HG02763 (cell line): ENCODE measurements at regions not wholly inside any gene's neighbourhood (a gene's known extent, or its start where the extent isn't known, plus 50 kb on each side); places are given as distances from the start of the nearest gene placed in this dataset.
A peak's percentile ranks its signal among the peaks of the same experiment; 100 is the strongest.
"Not testable (repeated sequence)": the region's sequence is repeated elsewhere in the genome, so short reads cannot be mapped to it uniquely, and the experiment has no call there.

Experiments used
- ATAC-seq: cut with Tn5 transposase; IDR thresholded peaks from one replicate; pipeline ENCODE4 v1.9.1; 2021; ENCODE audit warnings: mild to moderate bottlenecking, moderate library complexity; ENCODE audit not compliant: unreplicated experiment

GRCh38 chr1:193914871-193915270 is 728.5 kb upstream of the B3GALT2 start:
- ATAC-seq = no peak

GRCh38 chr1:193909406-193910082 is 723.1 kb upstream of the B3GALT2 start:
- no peak for ATAC-seq

- no peak for ATAC-seq
These were observed 719.1 kb upstream of the B3GALT2 start for GRCh38 chr1:193905288-193906085.

- no peak for ATAC-seq
These were observed 705.4 kb upstream of the B3GALT2 start for GRCh38 chr1:193891788-193892187.

- no peak for ATAC-seq
These were observed 704.5 kb upstream of the B3GALT2 start for GRCh38 chr1:193890935-193891334.

GRCh38 chr1:193884848-193885558 is 698.6 kb upstream of the B3GALT2 start:
- no peak for ATAC-seq

GRCh38 chr1:193877920-193878319 is 691.5 kb upstream of the B3GALT2 start:
- ATAC-seq = not testable (repeated sequence)

- no peak for ATAC-seq
These were observed 682.0 kb upstream of the B3GALT2 start for GRCh38 chr1:193868425-193868824.

- no peak for ATAC-seq
These were observed 669.8 kb upstream of the B3GALT2 start for GRCh38 chr1:193856261-193856660.

GRCh38 chr1:193850745-193851144 is 664.3 kb upstream of the B3GALT2 start:
- ATAC-seq = no peak

GRCh38 chr1:193846876-193847604 is 660.6 kb upstream of the B3GALT2 start:
- ATAC-seq = no peak

GRCh38 chr1:193846411-193846810 is 660.0 kb upstream of the B3GALT2 start:
- ATAC-seq = no peak

- no peak for ATAC-seq
These were observed 655.4 kb upstream of the B3GALT2 start for GRCh38 chr1:193841857-193842256.

GRCh38 chr1:193831465-193831864 is 645.1 kb upstream of the B3GALT2 start:
- ATAC-seq = no peak

- no peak for ATAC-seq
These were observed 641.1 kb upstream of the B3GALT2 start for GRCh38 chr1:193827516-193827915.

- ATAC-seq = no peak
These were observed 633.0 kb upstream of the B3GALT2 start for GRCh38 chr1:193819376-193819775.

GRCh38 chr1:193807208-193807607 is 620.8 kb upstream of the B3GALT2 start:
- ATAC-seq = no peak

- ATAC-seq = peak; percentile 60
These were observed 620.0 kb upstream of the B3GALT2 start for GRCh38 chr1:193806079-193807048.

- no peak for ATAC-seq
These were observed 613.7 kb upstream of the B3GALT2 start for GRCh38 chr1:193799948-193800690.
